Limb (tissue), 2 donors: ENCODE measurements at regions not wholly inside any gene's neighbourhood (a gene's known extent, or its start where the extent isn't known, plus 50 kb on each side); places are given as distances from the start of the nearest gene placed in this dataset.

ENCODE experiments used
- DNase-seq, 2 donors: peaks; one replicate each; pipeline ENCODE4 v3.0.0-alpha.2; 2016; ENCODE audit errors: extremely low spot score in 2 of 2

DNA sequence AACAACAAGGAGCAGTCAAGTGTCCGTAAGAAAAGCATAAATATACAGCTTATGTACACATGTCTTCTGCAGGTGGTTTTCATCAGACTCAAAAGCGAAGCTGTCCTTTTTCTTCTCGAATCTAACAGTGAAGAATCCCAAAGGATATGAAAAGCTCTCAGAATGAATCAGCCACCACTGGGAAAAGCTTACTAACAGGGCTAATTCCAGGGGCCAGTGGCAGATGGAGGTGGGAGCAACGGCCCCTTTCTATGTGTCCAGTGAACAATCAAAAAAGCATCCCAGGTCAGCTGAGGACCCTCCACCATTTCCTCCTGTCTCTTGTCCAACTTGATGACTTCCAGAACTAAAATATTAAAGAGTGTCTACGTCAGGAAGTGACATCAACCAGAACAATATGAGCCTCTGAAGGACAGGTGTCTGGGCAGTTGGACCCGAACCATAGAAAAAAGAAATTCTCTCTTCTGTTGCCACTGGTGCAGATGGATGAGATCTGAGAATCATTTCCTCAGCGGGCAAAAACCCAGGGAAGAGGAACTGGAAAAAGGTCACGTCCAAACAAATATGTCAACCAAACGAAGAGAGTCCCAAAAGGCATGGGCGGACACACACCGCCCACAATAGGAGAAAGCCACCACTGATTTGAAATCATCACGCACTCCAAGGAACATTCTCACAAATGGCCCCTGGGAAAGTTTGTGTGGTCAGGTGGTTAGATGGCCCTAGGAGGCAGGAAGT lies 70.4 kb upstream of the TIAM1 start:
- no peak for DNase-seq

DNA sequence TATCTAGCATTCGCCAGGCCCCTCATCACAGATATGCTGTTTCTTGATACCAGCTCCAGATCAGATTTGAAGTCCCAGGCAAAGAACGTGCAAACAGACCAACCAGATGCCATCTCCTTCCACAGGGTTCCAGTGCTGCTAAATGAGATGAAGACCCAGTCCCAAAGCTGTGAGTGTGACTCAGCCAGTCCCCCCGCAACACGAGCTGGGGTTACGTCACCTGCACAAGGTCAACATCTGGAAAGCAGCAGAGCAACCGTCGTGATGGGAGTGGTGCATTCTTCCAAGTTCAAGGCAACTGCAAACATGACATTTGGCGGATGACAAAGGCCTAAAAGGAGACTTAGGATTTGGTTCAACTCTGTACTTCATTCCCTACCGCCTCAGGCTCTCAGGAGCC lies 69.6 kb upstream of the TIAM1 start:
- DNase-seq, result no peak

DNA sequence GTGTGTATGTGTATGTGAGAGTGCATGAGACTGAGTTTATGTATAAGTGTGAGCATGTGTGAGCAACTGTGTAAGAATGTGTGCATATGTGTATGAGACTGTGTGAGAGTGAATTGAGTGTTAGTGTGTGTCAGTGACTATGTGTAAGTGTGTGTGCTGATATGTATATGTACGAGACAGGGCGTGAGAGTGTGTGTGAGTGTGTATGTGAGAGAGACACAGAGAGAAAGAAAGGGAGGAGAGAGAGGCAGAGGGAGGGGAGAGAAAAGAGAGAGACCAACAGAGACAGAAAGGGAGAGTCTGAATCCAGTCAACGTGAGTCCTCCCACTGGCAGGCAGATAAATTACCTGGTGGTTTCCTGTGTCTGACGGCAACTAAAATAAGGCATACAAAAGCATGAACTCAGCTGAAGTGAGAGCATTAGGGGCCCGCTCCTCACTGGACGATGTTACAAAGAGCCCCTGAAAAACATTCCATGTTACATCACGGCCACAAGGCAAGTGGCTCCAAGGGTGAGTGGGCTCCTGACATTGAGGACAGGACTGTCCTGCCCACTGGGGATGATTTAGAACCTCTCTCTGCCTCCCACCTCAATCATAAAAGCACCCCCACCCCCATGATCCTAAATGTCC lies 66.6 kb upstream of the TIAM1 start:
- DNase-seq, result no peak

GRCh38 chr21:31409831-31410487 lies 65.9 kb upstream of the TIAM1 start:
- DNase-seq, result no peak

DNA sequence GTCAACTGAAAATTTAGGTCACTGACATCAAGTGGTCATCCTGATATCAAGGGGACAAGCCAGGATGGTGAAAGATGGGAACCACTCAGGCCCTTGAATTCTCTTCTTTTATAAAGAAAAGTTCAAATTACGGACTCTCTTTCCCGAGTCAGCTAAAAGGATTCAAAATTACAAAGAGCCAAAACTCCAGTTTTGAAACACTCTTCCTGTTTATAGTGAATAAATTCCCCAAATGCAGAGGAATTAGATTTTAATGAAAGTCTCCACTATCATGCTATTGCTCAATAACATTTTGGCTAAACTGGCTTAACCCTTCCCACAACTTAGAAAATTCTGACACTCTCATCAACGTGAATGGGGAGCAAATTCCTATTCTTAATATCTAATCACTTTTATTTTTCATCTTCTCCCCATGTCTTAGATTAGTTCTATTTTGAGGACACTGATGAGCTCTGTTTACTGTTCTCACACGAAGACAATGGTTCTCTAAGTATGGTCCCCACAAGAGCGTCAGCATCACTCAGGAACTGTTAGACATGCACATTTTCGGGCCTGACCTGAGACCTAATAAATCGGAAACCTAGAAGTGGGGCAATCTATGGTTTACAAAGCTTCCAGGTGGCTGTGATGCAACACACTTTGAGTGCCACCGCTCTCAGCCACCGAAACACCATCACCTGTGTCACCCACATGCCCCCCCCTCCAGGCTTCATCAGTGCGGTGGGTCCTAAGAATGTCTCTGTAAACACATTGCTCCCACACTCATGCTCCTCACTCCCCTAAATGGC lies 64.4 kb upstream of the TIAM1 start:
- DNase-seq, result no peak

GRCh38 chr21:31406510-31406909 lies 62.4 kb upstream of the TIAM1 start:
- DNase-seq, result no peak

GRCh38 chr21:31405604-31406003 lies 61.5 kb upstream of the TIAM1 start:
- no peak for DNase-seq

DNA sequence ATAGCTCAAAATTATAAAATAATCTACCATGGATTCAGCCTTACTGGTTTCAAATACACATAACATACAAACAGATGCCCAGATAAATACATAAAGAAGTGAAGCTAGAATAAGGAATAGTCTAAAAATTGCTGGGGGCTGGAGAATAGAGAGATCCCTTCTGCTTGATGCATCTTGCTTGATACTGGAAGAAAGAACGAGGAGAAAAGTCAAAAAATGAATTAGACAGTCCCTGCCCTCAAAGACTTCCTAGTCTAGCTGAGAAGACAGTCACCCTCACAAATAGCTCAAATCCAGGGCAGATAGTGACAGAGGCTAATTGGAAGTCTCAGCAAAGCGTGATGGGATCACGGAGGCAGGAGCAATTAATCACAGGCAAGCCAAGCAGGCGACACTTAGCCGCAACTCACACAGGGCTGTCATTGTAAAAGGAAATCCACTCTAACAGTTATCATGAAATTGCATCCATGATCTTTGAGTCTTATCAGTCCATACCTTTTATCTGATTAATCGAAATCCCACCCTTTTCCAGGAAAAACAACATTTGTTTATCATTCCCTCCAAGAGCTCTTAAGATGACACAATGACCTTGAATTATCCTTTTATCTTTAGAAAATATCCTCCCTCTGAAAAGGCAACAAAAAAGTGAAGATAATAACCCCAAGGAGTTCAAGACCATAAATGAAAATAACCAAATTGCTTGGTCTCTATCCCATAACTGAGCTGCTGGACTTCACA lies 59.7 kb upstream of the TIAM1 start:
- no peak for DNase-seq

GRCh38 chr21:31399591-31399990 lies 55.5 kb upstream of the TIAM1 start:
- no peak for DNase-seq

GRCh38 chr21:31398574-31398973 lies 54.5 kb upstream of the TIAM1 start:
- no peak for DNase-seq

- DNase-seq, result no peak
These were observed 53.9 kb upstream of the TIAM1 start for GRCh38 chr21:31397939-31398338.

- DNase-seq, result peak in 1 of 2 donors; percentile 56
These were observed 53.5 kb upstream of the TIAM1 start for GRCh38 chr21:31397515-31397926.

GRCh38 chr21:31397030-31397429 lies 53.0 kb upstream of the TIAM1 start:
- DNase-seq, result no peak

GRCh38 chr21:31396399-31396798 lies 52.3 kb upstream of the TIAM1 start:
- no peak for DNase-seq

DNA sequence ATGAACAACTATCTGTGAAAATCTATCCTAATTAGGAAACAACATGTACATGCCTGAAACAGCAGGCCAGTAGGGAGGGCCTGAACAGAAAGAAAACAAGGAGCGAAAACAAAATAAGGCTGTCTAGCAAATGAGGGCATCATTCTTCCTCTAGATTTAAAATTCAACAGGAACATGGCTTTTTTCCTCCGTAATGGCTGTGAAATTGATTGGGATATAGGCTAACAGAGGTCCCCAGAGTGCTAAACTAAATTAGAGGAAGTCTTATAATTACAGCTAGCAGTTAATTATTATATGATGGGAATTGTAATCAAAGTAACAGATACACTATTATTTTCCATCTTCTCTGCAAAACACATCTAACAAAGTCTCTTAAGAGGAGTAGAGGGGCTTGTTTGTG lies 51.7 kb upstream of the TIAM1 start:
- no peak for DNase-seq

DNA sequence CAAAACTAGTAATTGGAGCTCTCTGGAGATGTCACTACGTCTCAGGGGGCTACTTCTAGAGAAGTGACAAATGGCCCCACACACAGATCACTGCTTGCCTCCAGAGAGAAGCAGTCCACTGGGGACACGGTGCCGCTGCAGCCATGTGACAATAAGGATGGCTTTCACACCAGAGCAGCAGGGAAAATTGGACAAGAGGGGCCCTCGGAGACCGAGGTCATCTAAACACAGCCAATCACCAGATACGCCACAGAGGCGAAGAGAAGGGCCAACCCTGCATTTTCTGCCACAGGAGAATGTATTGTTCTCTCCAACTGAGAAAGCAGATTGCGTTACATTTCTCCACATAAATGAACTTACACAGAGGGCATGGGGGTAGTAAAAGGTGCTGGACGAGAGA lies 51.2 kb upstream of the TIAM1 start:
- no peak for DNase-seq

DNA sequence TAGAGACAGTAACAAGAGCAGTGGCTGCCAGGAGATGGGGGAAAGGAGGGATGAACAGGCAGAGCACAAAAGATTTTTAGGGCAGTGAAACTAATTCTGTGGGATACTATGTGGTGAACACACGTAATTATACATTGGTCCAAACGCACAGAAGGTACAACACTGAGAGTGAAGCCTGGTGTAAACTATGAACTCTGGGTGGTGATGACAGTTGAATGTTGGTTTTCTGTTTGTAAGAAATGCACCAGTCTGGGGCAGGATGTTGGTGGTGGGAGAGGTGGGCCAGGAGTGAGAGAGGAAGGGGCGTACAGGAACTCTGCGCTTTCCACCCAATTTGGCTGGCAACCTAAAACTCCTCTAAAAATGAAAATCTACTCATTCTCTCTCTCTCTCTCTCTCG lies 50.2 kb upstream of the TIAM1 start:
- DNase-seq, result no peak
